Prostate gland (tissue), 2 donors: ENCODE measurements at regions not wholly inside any gene's neighbourhood (a gene's known extent, or its start where the extent isn't known, plus 50 kb on each side); places are given as distances from the start of the nearest gene placed in this dataset.

Source experiments
- DNase-seq: peaks from one replicate; pipeline ENCODE4 v3.0.0-alpha.2; 2019; ENCODE audit warnings: low spot score
- H3K27ac ChIP-seq, 2 donors: fragments of 200-600 bp; sonication (generic); 2 replicates each; pipeline ENCODE4 v1.5.1; 2017 to 2019
- H3K27me3 ChIP-seq: fragments of 200-600 bp; sonication (generic); replicated peaks from 2 replicates; pipeline ENCODE4 v1.5.1; 2019; ENCODE audit not compliant: insufficient read depth
- H3K36me3 ChIP-seq, 2 donors: fragments of 200-600 bp; sonication (generic); 1 replicate in 1 of 2; 2 replicates in 1 of 2; pipeline versions ENCODE4 v1.5.1 to v1.8.1; 2017 to 2019
- H3K4me1 ChIP-seq: fragments of 200-600 bp; sonication (generic); replicated peaks from 2 replicates; pipeline ENCODE4 v1.5.1; 2019
- H3K4me3 ChIP-seq, 2 donors: fragments of 200-600 bp; sonication (generic); 2 replicates each; pipeline ENCODE4 v1.5.1; 2017 to 2019
- H3K9me3 ChIP-seq: fragments of 200-600 bp; sonication (generic); 2 replicates; pipeline ENCODE4 v1.5.1; 2017
- POLR2A ChIP-seq: fragments of 450-650 bp; IDR thresholded peaks from one replicate; pipeline ENCODE4 v1.6.1; 2016; ENCODE audit warnings: antibody characterized with exemption, mild to moderate bottlenecking
- POLR2AphosphoS5 ChIP-seq: sonication (generic); formaldehyde crosslinking; IDR thresholded peaks from one replicate; pipeline ENCODE4 v1.6.1; 2017; ENCODE audit warnings: antibody characterized with exemption
- whole genome bisulfite sequencing: methylation state at CpG from one replicate; pipeline ENCODE4 v1.1.5; 2018; 5-methylcytosine and 5-hydroxymethylcytosine counted together
- intact Hi-C: fragments of 100-400 bp; cut with DNase I; formaldehyde crosslinking; loops from one replicate; pipeline ENCODE4 v1.14.2; 2022
- TF ChIP-seq, protein P1 (sequence below), 4 experiments: fragments of 200-600 bp in 2 of 4; fragments of 450-650 bp in 2 of 4; sonication (generic) in 2 of 4; IDR thresholded peaks; 1 replicate in 3 of 4; 2 replicates in 1 of 4; pipeline ENCODE4 v1.5.1; 2016 to 2019; ENCODE audit warnings: antibody characterized with exemption in 4 of 4, mild to moderate bottlenecking in 2 of 4, moderate library complexity in 2 of 4

DNA sequence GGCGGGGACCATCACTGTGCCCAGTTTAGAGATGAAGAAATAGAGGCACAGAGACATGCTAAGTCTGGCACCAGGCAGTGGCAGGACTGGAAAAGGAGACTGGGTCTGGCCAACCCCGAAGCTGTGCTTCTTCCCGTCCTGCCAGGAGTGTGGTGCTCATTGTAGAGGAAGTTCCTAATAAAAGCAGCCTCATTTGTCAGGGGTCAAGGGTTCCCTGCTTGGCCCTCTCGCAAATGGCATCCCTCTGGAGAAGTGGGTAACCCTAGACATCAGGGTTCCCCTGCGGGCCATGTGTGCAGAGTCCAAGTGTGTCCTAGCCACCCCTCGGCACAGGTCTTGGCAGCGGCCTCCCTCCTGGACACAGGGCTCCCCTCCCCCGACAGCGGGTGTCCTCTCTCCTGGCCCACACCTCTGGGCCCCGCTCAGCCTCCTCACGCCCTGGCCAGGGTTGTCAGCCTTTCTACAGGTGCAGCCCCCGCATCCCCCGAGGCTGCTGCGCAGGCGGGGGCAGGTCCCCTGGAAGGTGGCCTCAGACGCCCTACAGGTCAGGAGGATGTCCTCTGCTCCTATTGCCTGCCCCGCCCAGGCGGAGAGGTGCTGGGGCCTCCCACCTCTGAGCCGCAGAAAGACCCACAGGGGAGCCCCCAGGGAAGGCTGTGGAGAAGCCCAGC is 61.8 kb upstream of the PRR20G start:
- intact Hi-C loops = no loop called here

DNA sequence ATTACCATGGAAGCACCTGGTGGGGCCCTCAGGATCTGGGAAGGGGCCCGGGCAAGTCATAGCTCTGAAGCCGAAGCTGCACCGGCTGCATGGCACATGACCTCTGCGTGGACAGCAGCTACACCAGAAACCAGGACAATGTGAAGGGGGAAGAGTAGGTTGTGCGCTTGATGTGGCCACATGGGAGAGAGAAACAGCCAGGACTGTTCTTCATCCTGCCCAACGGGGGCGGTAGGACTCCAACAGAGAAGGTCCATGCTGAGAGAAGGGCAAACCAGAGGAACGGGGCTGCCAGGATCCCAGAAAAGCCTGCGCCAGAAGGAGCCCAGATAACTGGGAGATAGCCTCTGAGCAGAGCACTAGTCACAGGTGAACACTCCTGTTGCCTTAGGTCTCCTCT is 54.9 kb upstream of the PRR20G start:
- Histone ChIP-seq H3K36me3 (no peaks in the 10 kb centered on the region), H3K9me3 (no peaks in the 10 kb centered on the region), H3K27ac (no peak overlapping the region), H3K27me3 (peaks cover 7% of the 10 kb centered on the region), H3K4me3 (no peak overlapping the region), H3K4me1 (no peaks in the 10 kb centered on the region)
- TF ChIP-seq POLR2A = no peak
- no peak for TF ChIP-seq POLR2AphosphoS5
- TF ChIP-seq, protein P1, sequence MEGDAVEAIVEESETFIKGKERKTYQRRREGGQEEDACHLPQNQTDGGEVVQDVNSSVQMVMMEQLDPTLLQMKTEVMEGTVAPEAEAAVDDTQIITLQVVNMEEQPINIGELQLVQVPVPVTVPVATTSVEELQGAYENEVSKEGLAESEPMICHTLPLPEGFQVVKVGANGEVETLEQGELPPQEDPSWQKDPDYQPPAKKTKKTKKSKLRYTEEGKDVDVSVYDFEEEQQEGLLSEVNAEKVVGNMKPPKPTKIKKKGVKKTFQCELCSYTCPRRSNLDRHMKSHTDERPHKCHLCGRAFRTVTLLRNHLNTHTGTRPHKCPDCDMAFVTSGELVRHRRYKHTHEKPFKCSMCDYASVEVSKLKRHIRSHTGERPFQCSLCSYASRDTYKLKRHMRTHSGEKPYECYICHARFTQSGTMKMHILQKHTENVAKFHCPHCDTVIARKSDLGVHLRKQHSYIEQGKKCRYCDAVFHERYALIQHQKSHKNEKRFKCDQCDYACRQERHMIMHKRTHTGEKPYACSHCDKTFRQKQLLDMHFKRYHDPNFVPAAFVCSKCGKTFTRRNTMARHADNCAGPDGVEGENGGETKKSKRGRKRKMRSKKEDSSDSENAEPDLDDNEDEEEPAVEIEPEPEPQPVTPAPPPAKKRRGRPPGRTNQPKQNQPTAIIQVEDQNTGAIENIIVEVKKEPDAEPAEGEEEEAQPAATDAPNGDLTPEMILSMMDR (IDR thresholded peaks at IDR 0.05) = no peak
- WGBS = 46% methylated on average over 9 of the region's 9 CpGs
- no peak for DNase-seq
- intact Hi-C loops = no loop called here

More for the DNA sequence above, 61.8 kb upstream of the PRR20G start:
- no peak for TF ChIP-seq POLR2AphosphoS5
- H3K27me3 ChIP-seq = no peaks in the 10 kb centered on the region
- H3K4me3 ChIP-seq = no peak overlapping the region
- no peaks in the 10 kb centered on the region for H3K4me1 ChIP-seq
- H3K9me3 ChIP-seq = no peaks in the 10 kb centered on the region
- H3K27ac ChIP-seq = no peak overlapping the region
- WGBS = 60% methylated on average over 19 of the region's 19 CpGs
- no peaks in the 10 kb centered on the region for H3K36me3 ChIP-seq
- DNase-seq = no peak

DNA sequence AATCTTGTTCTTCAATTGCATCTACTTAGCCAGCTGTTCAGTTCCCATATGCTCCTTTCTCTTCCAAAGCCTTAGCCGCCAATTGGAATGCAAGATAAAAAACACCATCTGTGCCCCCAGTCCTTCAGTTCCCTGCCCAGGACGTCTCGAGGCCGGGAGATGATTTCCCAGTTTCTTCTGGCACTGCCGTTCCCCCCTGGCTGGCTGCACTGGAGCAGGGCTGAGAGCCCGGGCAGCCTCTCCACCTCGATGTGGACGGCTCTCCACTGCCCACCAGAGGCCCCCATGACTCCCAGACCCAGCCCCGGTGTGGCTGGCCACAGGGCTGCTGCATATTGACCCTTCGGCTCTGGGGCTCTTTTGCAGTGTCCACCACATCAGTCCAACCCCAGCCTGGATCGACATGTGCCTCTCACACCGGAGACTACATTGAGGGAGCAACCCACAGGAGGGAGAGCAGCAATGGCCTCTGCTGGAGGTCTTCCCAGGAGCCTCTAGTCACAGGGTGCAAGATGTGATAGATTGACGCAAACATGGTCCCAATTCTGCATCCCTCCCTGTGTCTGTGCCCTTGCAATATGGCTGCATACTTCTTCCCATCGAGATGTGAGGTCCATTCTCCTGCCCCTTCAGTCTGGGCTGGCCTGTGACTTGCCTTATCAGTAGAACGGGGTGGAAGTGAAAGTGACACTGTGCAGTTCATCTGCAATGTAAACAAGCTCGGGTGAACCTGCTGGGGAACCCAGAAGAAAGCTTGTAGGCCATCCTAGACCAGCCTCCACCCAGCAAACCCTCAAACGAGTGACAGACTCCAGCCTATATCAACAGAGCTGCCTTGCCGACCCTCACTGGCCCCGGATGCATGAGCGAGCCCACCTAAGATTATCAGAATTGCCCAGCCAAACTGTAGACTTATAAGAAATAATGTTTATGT is 52.3 kb upstream of the PRR20G start:
- 49% methylated on average over 19 of the region's 20 CpGs for WGBS
- no peak for TF ChIP-seq POLR2A
- TF ChIP-seq, protein P1 (IDR thresholded peaks at IDR 0.05) = no peak
- no peak for TF ChIP-seq POLR2AphosphoS5
- Histone ChIP-seq H3K27ac (no peak overlapping the region), H3K4me1 (no peaks in the 10 kb centered on the region), H3K27me3 (peaks cover 12% of the 10 kb centered on the region), H3K9me3 (no peaks in the 10 kb centered on the region), H3K36me3 (no peaks in the 10 kb centered on the region), H3K4me3 (no peak overlapping the region)
- intact Hi-C loops = no loop called here
- DNase-seq = no peak

DNA sequence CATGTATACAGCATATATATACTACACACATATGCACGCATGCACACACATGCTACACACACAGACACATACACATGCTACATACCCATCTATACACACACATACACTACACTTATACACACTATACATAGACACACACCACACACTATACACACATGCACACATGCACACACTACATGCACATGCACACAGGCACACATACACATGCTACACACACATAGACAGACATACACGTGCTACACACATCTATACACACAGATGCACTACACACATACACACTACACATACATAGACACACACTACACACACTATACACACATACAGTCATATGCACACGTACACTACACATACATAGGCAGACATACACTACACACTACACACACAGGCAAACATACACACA is 51.2 kb upstream of the PRR20G start:
- intact Hi-C loops = no loop called here
- DNase-seq = no peak
- WGBS = 73% methylated on average over 3 of the region's 3 CpGs
- Histone ChIP-seq H3K4me1 (no peaks in the 10 kb centered on the region), H3K9me3 (no peaks in the 10 kb centered on the region), H3K36me3 (no peaks in the 10 kb centered on the region), H3K27ac (no peak overlapping the region), H3K27me3 (peaks cover 12% of the 10 kb centered on the region), H3K4me3 (no peak overlapping the region)
- TF ChIP-seq, protein P1 (IDR thresholded peaks at IDR 0.05) = no peak
- TF ChIP-seq POLR2AphosphoS5 (no peak), POLR2A (no peak)

DNA sequence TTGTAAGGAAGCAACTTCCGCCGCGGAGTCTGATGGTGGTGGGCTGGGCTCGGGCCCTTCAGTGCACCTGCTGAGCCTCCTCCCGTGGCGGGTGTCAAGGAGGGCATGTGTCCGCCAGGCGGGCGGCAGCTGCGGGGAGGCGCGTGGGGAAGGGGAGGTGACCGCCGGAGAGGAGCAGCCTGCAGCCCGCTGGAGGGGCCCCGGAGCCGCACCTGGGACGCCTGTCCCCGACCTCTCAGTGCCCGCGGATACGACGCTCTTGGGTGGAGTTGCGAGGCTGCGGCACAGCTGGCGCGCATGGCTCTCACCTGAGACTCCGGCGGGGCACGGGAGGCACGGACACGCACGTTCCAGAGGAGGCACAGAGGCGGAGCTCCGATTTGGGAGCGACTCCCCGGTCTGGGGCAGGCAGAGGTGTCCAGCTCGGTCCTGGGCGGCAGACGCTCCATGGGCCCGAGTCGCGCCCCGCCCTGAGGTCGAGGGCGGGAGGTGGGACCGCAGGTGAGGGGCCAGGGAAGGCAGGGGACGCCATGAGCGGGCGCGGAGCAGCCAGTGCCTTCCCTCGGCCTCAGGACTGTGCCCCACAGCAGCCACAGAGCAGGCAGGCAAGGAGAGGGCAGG is 50.2 kb upstream of the PRR20G start:
- intact Hi-C loops = no loop called here
- TF ChIP-seq, protein P1 (IDR thresholded peaks at IDR 0.05) = no peak
- TF ChIP-seq POLR2A (no peak), POLR2AphosphoS5 (no peak)
- Histone ChIP-seq H3K4me1 (no peaks in the 10 kb centered on the region), H3K9me3 (no peaks in the 10 kb centered on the region), H3K27me3 (peaks cover 12% of the 10 kb centered on the region), H3K36me3 (no peaks in the 10 kb centered on the region), H3K27ac (no peak overlapping the region), H3K4me3 (no peak overlapping the region)
- 16% methylated on average over 46 of the region's 52 CpGs for WGBS
- no peak for DNase-seq
